Prostate gland (tissue), 2 donors: ENCODE measurements at regions not wholly inside any gene's neighbourhood (a gene's known extent, or its start where the extent isn't known, plus 50 kb on each side); places are given as distances from the start of the nearest gene placed in this dataset.

Source experiments
- DNase-seq: peaks from one replicate; pipeline ENCODE4 v3.0.0-alpha.2; 2019; ENCODE audit warnings: low spot score
- H3K27ac ChIP-seq, 2 donors: fragments of 200-600 bp; sonication (generic); 2 replicates each; pipeline ENCODE4 v1.5.1; 2017 to 2019
- H3K27me3 ChIP-seq: fragments of 200-600 bp; sonication (generic); replicated peaks from 2 replicates; pipeline ENCODE4 v1.5.1; 2019; ENCODE audit not compliant: insufficient read depth
- H3K36me3 ChIP-seq, 2 donors: fragments of 200-600 bp; sonication (generic); 1 replicate in 1 of 2; 2 replicates in 1 of 2; pipeline versions ENCODE4 v1.5.1 to v1.8.1; 2017 to 2019
- H3K4me1 ChIP-seq: fragments of 200-600 bp; sonication (generic); replicated peaks from 2 replicates; pipeline ENCODE4 v1.5.1; 2019
- H3K4me3 ChIP-seq, 2 donors: fragments of 200-600 bp; sonication (generic); 2 replicates each; pipeline ENCODE4 v1.5.1; 2017 to 2019
- H3K9me3 ChIP-seq: fragments of 200-600 bp; sonication (generic); 2 replicates; pipeline ENCODE4 v1.5.1; 2017
- CTCF ChIP-seq, 4 experiments: fragments of 200-600 bp in 2 of 4; fragments of 450-650 bp in 2 of 4; sonication (generic) in 2 of 4; IDR thresholded peaks; 1 replicate in 3 of 4; 2 replicates in 1 of 4; pipeline ENCODE4 v1.5.1; 2016 to 2019; ENCODE audit warnings: antibody characterized with exemption in 4 of 4, mild to moderate bottlenecking in 2 of 4, moderate library complexity in 2 of 4
- POLR2A ChIP-seq: fragments of 450-650 bp; IDR thresholded peaks from one replicate; pipeline ENCODE4 v1.6.1; 2016; ENCODE audit warnings: antibody characterized with exemption, mild to moderate bottlenecking
- POLR2AphosphoS5 ChIP-seq: sonication (generic); formaldehyde crosslinking; IDR thresholded peaks from one replicate; pipeline ENCODE4 v1.6.1; 2017; ENCODE audit warnings: antibody characterized with exemption
- WGBS: methylation state at CpG from one replicate; pipeline ENCODE4 v1.1.5; 2018; 5-methylcytosine and 5-hydroxymethylcytosine counted together
- intact Hi-C: fragments of 100-400 bp; cut with DNase I; formaldehyde crosslinking; loops from one replicate; pipeline ENCODE4 v1.14.2; 2022

DNA sequence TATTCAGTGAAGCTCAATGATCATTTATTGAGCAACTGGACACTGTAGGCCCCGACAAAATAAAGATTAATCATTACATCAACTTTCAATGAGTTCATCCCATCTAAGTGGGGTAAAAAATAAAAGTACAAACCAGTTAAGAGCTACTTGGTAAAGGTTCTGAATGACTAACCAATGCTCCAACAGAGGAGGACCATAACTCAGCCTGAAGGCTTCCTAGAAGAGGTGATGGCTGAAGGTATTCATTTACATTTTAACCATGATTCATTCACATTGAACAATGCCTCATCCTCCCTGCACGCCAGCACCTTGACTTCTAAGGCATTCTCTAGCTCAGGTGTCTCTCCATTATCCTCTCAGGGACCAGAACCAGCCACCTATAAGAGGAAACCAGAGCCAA, 201.4 kb downstream of the ZNF462 start:
- WGBS: 93% methylated on average over 2 of the region's 2 CpGs
- no peaks in the 10 kb centered on the region for H3K9me3 ChIP-seq
- H3K27me3 ChIP-seq: no peaks in the 10 kb centered on the region
- H3K4me1 ChIP-seq: no peaks in the 10 kb centered on the region
- H3K36me3 ChIP-seq: no peaks in the 10 kb centered on the region
- TF ChIP-seq POLR2AphosphoS5: no peak
- no peak for DNase-seq
- no peak overlapping the region for H3K27ac ChIP-seq
- intact Hi-C loops: no loop called here
- H3K4me3 ChIP-seq: no peak overlapping the region

GRCh38 chr9:107065549-107065948, 202.6 kb downstream of the ZNF462 start:
- H3K36me3 ChIP-seq: no peaks in the 10 kb centered on the region
- H3K27ac ChIP-seq: no peak overlapping the region
- H3K9me3 ChIP-seq: no peaks in the 10 kb centered on the region
- no peak overlapping the region for H3K4me3 ChIP-seq
- TF ChIP-seq POLR2AphosphoS5: no peak
- TF ChIP-seq POLR2A: no peak
- no peak for TF ChIP-seq CTCF (IDR thresholded peaks at IDR 0.05)
- DNase-seq: no peak
- no peaks in the 10 kb centered on the region for H3K27me3 ChIP-seq
- H3K4me1 ChIP-seq: no peaks in the 10 kb centered on the region
- WGBS: 77% methylated on average over 2 of the region's 2 CpGs
- intact Hi-C loops: no loop called here

- Histone ChIP-seq H3K4me1 (no peaks in the 10 kb centered on the region), H3K9me3 (no peaks in the 10 kb centered on the region), H3K27ac (peak overlapping the region in 1 of 2 donors; percentile 20), H3K36me3 (no peaks in the 10 kb centered on the region), H3K4me3 (no peak overlapping the region), H3K27me3 (no peaks in the 10 kb centered on the region)
- peak; percentile 63 for TF ChIP-seq POLR2AphosphoS5
- TF ChIP-seq CTCF (IDR thresholded peaks at IDR 0.05): no peak
- DNase-seq: peak; percentile 53
- intact Hi-C loops: no loop called here
- WGBS: 44% methylated on average over 6 of the region's 6 CpGs
Measured at GRCh38 chr9:107067739-107068416, 204.9 kb downstream of the ZNF462 start.

DNA sequence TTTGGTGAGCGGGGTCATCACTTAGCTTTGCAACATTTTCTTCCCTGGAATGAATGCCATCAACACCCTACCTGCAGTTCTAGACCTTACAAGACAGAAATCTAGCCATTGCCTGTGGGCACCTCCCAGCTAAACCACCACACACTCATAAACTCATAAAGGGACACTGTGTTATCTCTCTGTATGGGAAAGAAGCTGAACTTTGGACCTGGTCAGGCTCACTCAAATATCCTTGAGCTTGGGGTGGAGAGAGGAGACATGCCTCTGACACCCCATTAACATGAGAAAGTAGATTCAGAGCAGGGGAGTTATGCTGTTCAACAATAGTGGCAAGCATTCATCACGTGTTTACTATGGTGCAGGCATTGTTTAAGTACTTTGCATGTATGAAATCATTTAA, 205.6 kb downstream of the ZNF462 start:
- H3K27me3 ChIP-seq: no peaks in the 10 kb centered on the region
- H3K36me3 ChIP-seq: no peaks in the 10 kb centered on the region
- TF ChIP-seq POLR2AphosphoS5 (no peak), POLR2A (no peak), CTCF (IDR thresholded peaks at IDR 0.05) (no peak)
- no peaks in the 10 kb centered on the region for H3K9me3 ChIP-seq
- DNase-seq: no peak
- 63% methylated on average over 2 of the region's 2 CpGs for WGBS
- no peaks in the 10 kb centered on the region for H3K4me1 ChIP-seq
- H3K4me3 ChIP-seq: no peak overlapping the region
- intact Hi-C loops: no loop called here
- peak overlapping the region in 1 of 2 donors; percentile 20 for H3K27ac ChIP-seq

GRCh38 chr9:107070586-107070985, 207.6 kb downstream of the ZNF462 start:
- Histone ChIP-seq H3K27ac (no peak overlapping the region), H3K4me3 (no peak overlapping the region), H3K36me3 (no peaks in the 10 kb centered on the region), H3K27me3 (no peaks in the 10 kb centered on the region), H3K4me1 (no peaks in the 10 kb centered on the region), H3K9me3 (no peaks in the 10 kb centered on the region)
- 68% methylated on average over 1 of the region's 1 CpG for WGBS
- DNase-seq: no peak
- intact Hi-C loops: no loop called here
- TF ChIP-seq POLR2AphosphoS5: no peak
- TF ChIP-seq POLR2A: no peak
- TF ChIP-seq CTCF (IDR thresholded peaks at IDR 0.05): no peak
